ENCODE measurements at regions not wholly inside any gene's neighbourhood (a gene's known extent, or its start where the extent isn't known, plus 50 kb on each side); places are given as distances from the start of the nearest gene placed in this dataset.

DNA sequence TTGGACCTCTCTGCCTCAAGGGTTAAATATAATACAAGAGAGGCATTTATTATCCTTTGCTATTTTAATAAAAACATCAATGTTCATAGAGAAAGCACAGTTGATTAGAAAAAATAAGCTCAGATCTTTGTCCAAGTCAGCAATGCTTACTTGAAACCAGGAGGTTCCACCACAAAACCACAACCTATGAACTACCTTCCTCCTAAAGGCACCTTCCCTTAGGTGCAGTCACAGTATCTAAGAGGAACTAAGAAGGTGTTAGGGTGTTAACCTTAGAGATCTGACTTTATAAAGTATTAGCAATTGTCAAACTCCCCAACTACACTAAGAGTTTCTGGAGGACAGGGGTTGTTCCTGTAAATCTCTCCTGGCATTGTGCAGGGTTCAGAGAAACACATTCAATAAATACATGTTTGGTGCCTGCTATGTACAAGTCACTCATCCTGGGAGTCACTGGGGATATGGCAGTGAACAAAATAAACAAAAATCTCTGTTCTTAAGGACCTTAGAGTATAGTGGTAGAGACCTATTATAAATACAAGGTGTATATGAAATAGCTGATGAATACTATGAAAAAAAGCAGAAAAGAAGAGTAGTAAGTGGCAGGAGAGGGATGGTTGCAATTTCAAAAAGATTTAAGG lies 208.6 kb downstream of the NFKBIZ start:
- intact Hi-C loops (cut with micrococcal nuclease), result no loop called here
- Histone ChIP-seq H3K9me3 (ENCODE audit: control insufficient read depth in 1 of 2, insufficient read depth in 1 of 2, low read depth in 1 of 2, low read length in 2 of 2) (no peaks in the 10 kb centered on the region), H3K9me2 (ENCODE audit: insufficient read depth) (no peaks in the 10 kb centered on the region), H3K79me2 (ENCODE audit: insufficient read depth, low read length) (no peaks in the 10 kb centered on the region), H3K27ac (ENCODE audit: low read depth, low read length) (no peak overlapping the region), H3K27me3 (ENCODE audit: insufficient read depth, low read length) (no peaks in the 10 kb centered on the region), H3K9ac (ENCODE audit: low read length) (no peak overlapping the region), H3K4me2 (ENCODE audit: low read length) (no peak overlapping the region), H2AFZ (ENCODE audit: low read depth, low read length, poor library complexity, severe bottlenecking) (no peak overlapping the region), H3K36me3 (ENCODE audit: control insufficient read depth in 1 of 2, insufficient read depth in 2 of 2, low read length in 2 of 2) (no peaks in the 10 kb centered on the region), H3K4me3 (replicated peaks in 1 of 2; ENCODE audit: low read depth in 1 of 2, low read length in 2 of 2) (no peak overlapping the region), H4K20me1 (ENCODE audit: insufficient read depth) (no peaks in the 10 kb centered on the region), H3K4me1 (ENCODE audit: control insufficient read depth in 1 of 2, insufficient read depth in 2 of 2, low read length in 2 of 2) (peaks cover 0 to 5% of the 10 kb centered on the region in 2 experiments; a peak in 2 of 4 replicates)
- DNase-seq (ENCODE audit: low read depth, low spot score) (no peak), ATAC-seq (no peak)
- CTCF ChIA-PET, result no interaction called here
- TF ChIP-seq CBX3 (IDR thresholded peaks at IDR 0.05; ENCODE audit: low read depth), result no peak
- no peak for TF ChIP-seq EGR1 (IDR thresholded peaks at IDR 0.05; ENCODE audit: low read depth)
- TF ChIP-seq RAD21 (IDR thresholded peaks at IDR 0.05; ENCODE audit: low read depth), result no peak
- no peak for TF ChIP-seq YY1 (IDR thresholded peaks at IDR 0.05; ENCODE audit: extremely low read depth, insufficient replicate concordance, low read depth, low read length)
- TF ChIP-seq, protein P1, sequence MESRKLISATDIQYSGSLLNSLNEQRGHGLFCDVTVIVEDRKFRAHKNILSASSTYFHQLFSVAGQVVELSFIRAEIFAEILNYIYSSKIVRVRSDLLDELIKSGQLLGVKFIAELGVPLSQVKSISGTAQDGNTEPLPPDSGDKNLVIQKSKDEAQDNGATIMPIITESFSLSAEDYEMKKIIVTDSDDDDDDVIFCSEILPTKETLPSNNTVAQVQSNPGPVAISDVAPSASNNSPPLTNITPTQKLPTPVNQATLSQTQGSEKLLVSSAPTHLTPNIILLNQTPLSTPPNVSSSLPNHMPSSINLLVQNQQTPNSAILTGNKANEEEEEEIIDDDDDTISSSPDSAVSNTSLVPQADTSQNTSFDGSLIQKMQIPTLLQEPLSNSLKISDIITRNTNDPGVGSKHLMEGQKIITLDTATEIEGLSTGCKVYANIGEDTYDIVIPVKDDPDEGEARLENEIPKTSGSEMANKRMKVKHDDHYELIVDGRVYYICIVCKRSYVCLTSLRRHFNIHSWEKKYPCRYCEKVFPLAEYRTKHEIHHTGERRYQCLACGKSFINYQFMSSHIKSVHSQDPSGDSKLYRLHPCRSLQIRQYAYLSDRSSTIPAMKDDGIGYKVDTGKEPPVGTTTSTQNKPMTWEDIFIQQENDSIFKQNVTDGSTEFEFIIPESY (IDR thresholded peaks at IDR 0.05; ENCODE audit: extremely low read depth, insufficient replicate concordance, low read length), result no peak
- no peak for TF ChIP-seq POLR2A (IDR thresholded peaks at IDR 0.05; ENCODE audit: borderline replicate concordance, extremely low read depth, insufficient read depth, insufficient read length)
- TF ChIP-seq, protein P2, sequence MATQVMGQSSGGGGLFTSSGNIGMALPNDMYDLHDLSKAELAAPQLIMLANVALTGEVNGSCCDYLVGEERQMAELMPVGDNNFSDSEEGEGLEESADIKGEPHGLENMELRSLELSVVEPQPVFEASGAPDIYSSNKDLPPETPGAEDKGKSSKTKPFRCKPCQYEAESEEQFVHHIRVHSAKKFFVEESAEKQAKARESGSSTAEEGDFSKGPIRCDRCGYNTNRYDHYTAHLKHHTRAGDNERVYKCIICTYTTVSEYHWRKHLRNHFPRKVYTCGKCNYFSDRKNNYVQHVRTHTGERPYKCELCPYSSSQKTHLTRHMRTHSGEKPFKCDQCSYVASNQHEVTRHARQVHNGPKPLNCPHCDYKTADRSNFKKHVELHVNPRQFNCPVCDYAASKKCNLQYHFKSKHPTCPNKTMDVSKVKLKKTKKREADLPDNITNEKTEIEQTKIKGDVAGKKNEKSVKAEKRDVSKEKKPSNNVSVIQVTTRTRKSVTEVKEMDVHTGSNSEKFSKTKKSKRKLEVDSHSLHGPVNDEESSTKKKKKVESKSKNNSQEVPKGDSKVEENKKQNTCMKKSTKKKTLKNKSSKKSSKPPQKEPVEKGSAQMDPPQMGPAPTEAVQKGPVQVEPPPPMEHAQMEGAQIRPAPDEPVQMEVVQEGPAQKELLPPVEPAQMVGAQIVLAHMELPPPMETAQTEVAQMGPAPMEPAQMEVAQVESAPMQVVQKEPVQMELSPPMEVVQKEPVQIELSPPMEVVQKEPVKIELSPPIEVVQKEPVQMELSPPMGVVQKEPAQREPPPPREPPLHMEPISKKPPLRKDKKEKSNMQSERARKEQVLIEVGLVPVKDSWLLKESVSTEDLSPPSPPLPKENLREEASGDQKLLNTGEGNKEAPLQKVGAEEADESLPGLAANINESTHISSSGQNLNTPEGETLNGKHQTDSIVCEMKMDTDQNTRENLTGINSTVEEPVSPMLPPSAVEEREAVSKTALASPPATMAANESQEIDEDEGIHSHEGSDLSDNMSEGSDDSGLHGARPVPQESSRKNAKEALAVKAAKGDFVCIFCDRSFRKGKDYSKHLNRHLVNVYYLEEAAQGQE (IDR thresholded peaks at IDR 0.05; ENCODE audit: low read depth), result no peak
- TF ChIP-seq SRF (IDR thresholded peaks at IDR 0.05; ENCODE audit: low read depth), result no peak
- TF ChIP-seq TCF7L2 (IDR thresholded peaks at IDR 0.05; ENCODE audit: borderline replicate concordance, extremely low read depth, insufficient read depth, insufficient read length), result no peak
- TF ChIP-seq EZH2phosphoT487 (IDR thresholded peaks at IDR 0.05; ENCODE audit: borderline replicate concordance), result no peak
- no peak for TF ChIP-seq ZNF274 (IDR thresholded peaks at IDR 0.05; ENCODE audit: low read depth, low read length)
- TF ChIP-seq, protein P3, sequence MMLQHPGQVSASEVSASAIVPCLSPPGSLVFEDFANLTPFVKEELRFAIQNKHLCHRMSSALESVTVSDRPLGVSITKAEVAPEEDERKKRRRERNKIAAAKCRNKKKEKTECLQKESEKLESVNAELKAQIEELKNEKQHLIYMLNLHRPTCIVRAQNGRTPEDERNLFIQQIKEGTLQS (IDR thresholded peaks at IDR 0.05), result no peak
- TF ChIP-seq CEBPB (IDR thresholded peaks at IDR 0.05; ENCODE audit: low read depth), result no peak
- RAD21 ChIA-PET (ENCODE audit: low non-redundant PET in 1 of 2, low total read pairs in 2 of 2, uncharacterized antibody in 2 of 2, unreplicated experiment in 2 of 2), result no interaction called here
- no TSS peak for BruUV-seq (replicated peaks)
- POLR2A ChIA-PET, result no interaction called here

Data from HCT116 (cell line).